Loucy (cell line): ENCODE measurements at regions not wholly inside any gene's neighbourhood (a gene's known extent, or its start where the extent isn't known, plus 50 kb on each side); places are given as distances from the start of the nearest gene placed in this dataset.

Source experiments
- H2AFZ ChIP-seq: fragments of 200-600 bp; sonication (generic); 2 replicates; pipeline ENCODE4 v1.6.0; 2016; ENCODE audit warnings: antibody characterized with exemption, mild to moderate bottlenecking, low read length, moderate library complexity
- H3F3A ChIP-seq: fragments of 200-600 bp; 2 replicates; pipeline ENCODE4 v1.6.0; 2016; ENCODE audit warnings: antibody characterized with exemption, low read depth, mild to moderate bottlenecking
- H3K27me3 ChIP-seq: fragments of 200-600 bp; sonication (generic); 2 replicates; pipeline ENCODE4 v1.6.1; 2014; ENCODE audit warnings: low read length, mild to moderate bottlenecking; ENCODE audit not compliant: insufficient read depth, poor library complexity, severe bottlenecking
- H3K36me3 ChIP-seq: fragments of 200-600 bp; sonication (generic); 2 replicates; pipeline ENCODE4 v1.6.1; 2016; ENCODE audit warnings: low read length; ENCODE audit not compliant: insufficient read depth
- H3K4me1 ChIP-seq: fragments of 200-600 bp; sonication (generic); 2 replicates; pipeline ENCODE4 v1.5.1; 2014; ENCODE audit warnings: low read length, mild to moderate bottlenecking; ENCODE audit not compliant: insufficient read depth, poor library complexity, severe bottlenecking
- H3K4me2 ChIP-seq: fragments of 200-600 bp; sonication (generic); 2 replicates; pipeline ENCODE4 v1.6.0; 2014; ENCODE audit warnings: antibody characterized with exemption, low read length, low read depth, mild to moderate bottlenecking; ENCODE audit not compliant: poor library complexity, severe bottlenecking
- H3K4me3 ChIP-seq: fragments of 200-600 bp; sonication (generic); 2 replicates; pipeline ENCODE4 v1.5.1; 2014; ENCODE audit warnings: low read length, mild to moderate bottlenecking, mixed read lengths; ENCODE audit not compliant: poor library complexity, severe bottlenecking
- H3K79me2 ChIP-seq: fragments of 200-600 bp; sonication (generic); 2 replicates; pipeline ENCODE4 v1.6.1; 2014; ENCODE audit warnings: low read length; ENCODE audit not compliant: insufficient read depth
- H3K9ac ChIP-seq: fragments of 200-600 bp; sonication (generic); 2 replicates; pipeline ENCODE4 v1.6.0; 2014; ENCODE audit warnings: mild to moderate bottlenecking, low read depth, low read length, moderate library complexity; ENCODE audit not compliant: poor library complexity, severe bottlenecking
- H3K9me2 ChIP-seq: fragments of 200-600 bp; sonication (generic); replicated peaks from 2 replicates; pipeline ENCODE4 v1.6.1; 2016; ENCODE audit warnings: low read depth, low read length, mixed read lengths
- H3K9me3 ChIP-seq: fragments of 200-600 bp; sonication (generic); 2 replicates; pipeline ENCODE4 v1.6.1; 2014; ENCODE audit warnings: mild to moderate bottlenecking, antibody characterized with exemption, low read length, low read depth; ENCODE audit not compliant: insufficient read depth
- H4K20me1 ChIP-seq: fragments of 200-600 bp; sonication (generic); 2 replicates; pipeline ENCODE4 v1.6.0; 2014; ENCODE audit warnings: antibody characterized with exemption, low read length, mild to moderate bottlenecking; ENCODE audit not compliant: insufficient read depth, poor library complexity, severe bottlenecking
- CTCF ChIP-seq: fragments of 200-600 bp; sonication (generic); conservative IDR thresholded peaks from 2 replicates; pipeline ENCODE4 v1.5.1; 2014; ENCODE audit warnings: mild to moderate bottlenecking, antibody characterized with exemption, low read length
- EZH2phosphoT487 ChIP-seq: fragments of 200-600 bp; IDR thresholded peaks from 2 replicates; pipeline ENCODE4 v1.6.1; 2018; ENCODE audit warnings: antibody characterized with exemption, mild to moderate bottlenecking, moderate library complexity, borderline replicate concordance

DNA sequence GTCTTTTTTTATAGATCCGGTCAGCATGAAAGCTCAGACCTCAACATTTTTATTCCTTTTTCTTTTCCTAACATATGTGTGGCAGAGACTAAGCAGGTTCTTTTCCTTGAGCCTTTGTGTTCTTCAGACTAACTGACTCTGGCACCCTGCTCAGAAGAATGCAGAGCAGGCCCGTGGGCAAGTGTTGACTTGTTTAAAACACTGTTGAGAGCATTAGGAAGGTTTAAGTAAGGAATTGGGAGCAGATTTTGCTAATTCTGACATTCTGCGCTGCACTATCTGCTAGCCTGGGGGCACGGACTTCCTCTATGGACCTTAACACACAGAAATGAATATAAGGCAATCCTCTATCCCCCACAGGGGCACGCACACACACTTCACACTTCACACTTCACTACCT, 182.5 kb upstream of the PIK3R1 start:
- H4K20me1 ChIP-seq: no peaks in the 10 kb centered on the region
- H3K36me3 ChIP-seq: no peaks in the 10 kb centered on the region
- TF ChIP-seq CTCF (no peak), EZH2phosphoT487 (no peak)
- H3K79me2 ChIP-seq: no peaks in the 10 kb centered on the region
- H3F3A ChIP-seq: no peaks in the 10 kb centered on the region
- H2AFZ ChIP-seq: no peak overlapping the region
- H3K4me2 ChIP-seq: no peak overlapping the region
- H3K27me3 ChIP-seq: no peaks in the 10 kb centered on the region
- no peak overlapping the region for H3K4me3 ChIP-seq
- no peaks in the 10 kb centered on the region for H3K9me3 ChIP-seq
- no peaks in the 10 kb centered on the region for H3K4me1 ChIP-seq
- no peaks in the 10 kb centered on the region for H3K9me2 ChIP-seq
- no peak overlapping the region for H3K9ac ChIP-seq

DNA sequence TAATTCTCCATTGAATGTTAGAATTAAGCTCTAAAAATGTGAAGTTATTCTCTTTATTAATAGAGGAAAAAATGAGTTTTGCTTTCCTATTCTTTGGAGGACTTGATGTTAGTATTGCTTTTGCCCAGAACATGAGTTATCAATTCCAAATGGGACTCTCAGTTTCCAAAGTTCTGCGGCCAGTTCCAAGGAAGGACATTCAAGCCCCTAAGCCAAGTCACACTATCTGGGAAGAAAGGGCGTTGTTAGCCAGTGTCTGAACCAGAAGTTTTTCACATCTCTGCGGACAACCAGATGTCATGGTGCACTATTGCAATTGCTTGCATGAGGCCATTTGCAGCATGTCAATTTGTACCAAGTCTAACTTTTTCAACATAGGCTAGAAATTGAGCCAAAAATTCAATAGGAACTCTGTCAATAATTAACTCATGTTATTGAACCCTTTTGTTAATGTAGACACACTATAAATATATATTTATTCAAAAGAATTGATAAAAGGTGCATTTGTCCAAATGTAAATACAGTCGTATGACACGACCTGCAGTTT, 183.3 kb upstream of the PIK3R1 start:
- H3K9me3 ChIP-seq: no peaks in the 10 kb centered on the region
- H3K9me2 ChIP-seq: no peaks in the 10 kb centered on the region
- no peaks in the 10 kb centered on the region for H4K20me1 ChIP-seq
- H3K79me2 ChIP-seq: no peaks in the 10 kb centered on the region
- no peak overlapping the region for H3K9ac ChIP-seq
- H3K36me3 ChIP-seq: no peaks in the 10 kb centered on the region
- H3K4me3 ChIP-seq: no peak overlapping the region
- H3K4me2 ChIP-seq: no peak overlapping the region
- H3F3A ChIP-seq: no peaks in the 10 kb centered on the region
- no peaks in the 10 kb centered on the region for H3K27me3 ChIP-seq
- no peak overlapping the region for H2AFZ ChIP-seq
- TF ChIP-seq EZH2phosphoT487: no peak
- no peak for TF ChIP-seq CTCF
- peaks cover 4% of the 10 kb centered on the region for H3K4me1 ChIP-seq

DNA sequence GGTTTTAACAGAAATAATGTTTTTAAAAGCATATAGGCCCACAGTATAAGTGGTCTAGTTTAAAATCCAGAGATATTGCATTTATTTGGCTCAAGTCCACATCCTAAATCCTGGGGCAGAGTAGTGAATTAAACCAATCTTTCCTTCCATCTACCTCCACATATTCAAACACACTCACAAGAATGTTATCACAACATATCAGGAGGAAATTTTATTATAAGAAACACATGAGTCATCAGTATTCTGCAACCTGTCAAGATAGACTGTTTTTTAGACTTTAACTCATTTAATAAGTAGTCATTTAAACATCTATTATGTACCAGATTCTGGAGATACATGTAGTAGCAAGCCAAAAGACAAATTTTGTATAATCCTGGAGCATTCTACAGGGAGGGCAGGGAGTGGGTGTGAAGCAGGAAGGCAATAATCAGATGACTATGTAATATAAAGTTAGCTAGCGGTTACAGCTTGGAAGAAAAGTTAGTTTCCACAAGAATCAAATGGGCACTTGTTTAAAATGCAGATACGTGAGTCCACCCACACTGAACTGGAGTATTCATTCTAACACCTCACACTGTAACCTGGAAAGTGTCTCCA, 187.3 kb upstream of the PIK3R1 start:
- Histone ChIP-seq H3K36me3 (no peaks in the 10 kb centered on the region), H4K20me1 (no peaks in the 10 kb centered on the region), H3K27me3 (no peaks in the 10 kb centered on the region), H3K9me2 (no peaks in the 10 kb centered on the region), H3K9me3 (no peaks in the 10 kb centered on the region), H3K4me1 (peaks cover 4% of the 10 kb centered on the region), H3K9ac (no peak overlapping the region), H3K4me2 (no peak overlapping the region), H3K4me3 (no peak overlapping the region), H2AFZ (no peak overlapping the region), H3K79me2 (no peaks in the 10 kb centered on the region), H3F3A (no peaks in the 10 kb centered on the region)
- no peak for TF ChIP-seq CTCF
- no peak for TF ChIP-seq EZH2phosphoT487
